ENCODE measurements at regions not wholly inside any gene's neighbourhood (a gene's known extent, or its start where the extent isn't known, plus 50 kb on each side); places are given as distances from the start of the nearest gene placed in this dataset.

DNA sequence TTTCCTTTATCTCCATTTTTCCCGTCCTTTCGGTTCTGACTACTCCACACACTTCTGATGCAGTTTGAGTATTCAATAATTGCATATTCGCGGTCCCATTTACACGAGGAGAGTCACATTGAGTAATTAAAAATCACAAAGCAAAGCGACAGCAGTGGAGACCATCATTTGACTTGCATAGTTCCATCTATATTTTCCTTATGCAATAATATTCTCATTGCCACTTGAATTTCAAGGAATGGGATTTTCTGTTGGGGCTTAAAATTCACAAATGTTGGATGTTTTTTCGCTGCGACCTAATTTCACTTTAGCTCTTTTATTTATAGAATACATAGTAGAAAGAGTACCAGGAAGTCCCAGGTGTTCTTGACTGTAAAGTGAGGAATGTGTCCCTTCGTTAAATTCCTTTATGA lies 186.8 kb downstream of the ZEB2 start:
- H3K4me1 ChIP-seq (ENCODE audit: control insufficient read depth in 1 of 2, insufficient read depth in 2 of 2, low read length in 2 of 2) = peaks cover 5 to 12% of the 10 kb centered on the region in 2 donors
- no peaks in the 10 kb centered on the region for H3K27me3 ChIP-seq (ENCODE audit: low read depth, low read length)
- peak overlapping the region; percentile 75 for H3K27ac ChIP-seq (ENCODE audit: low read length)
- H3K9me3 ChIP-seq (ENCODE audit: control insufficient read depth in 1 of 2, low read length in 2 of 2) = no peaks in the 10 kb centered on the region
- no peaks in the 10 kb centered on the region for H3K36me3 ChIP-seq (ENCODE audit: control insufficient read depth in 1 of 2, insufficient read depth in 2 of 2, low read length in 2 of 2)
- peak overlapping the region; percentile 68 to 75 for H3K4me3 ChIP-seq (ENCODE audit: low read depth in 1 of 2, low read length in 2 of 2)

DNA sequence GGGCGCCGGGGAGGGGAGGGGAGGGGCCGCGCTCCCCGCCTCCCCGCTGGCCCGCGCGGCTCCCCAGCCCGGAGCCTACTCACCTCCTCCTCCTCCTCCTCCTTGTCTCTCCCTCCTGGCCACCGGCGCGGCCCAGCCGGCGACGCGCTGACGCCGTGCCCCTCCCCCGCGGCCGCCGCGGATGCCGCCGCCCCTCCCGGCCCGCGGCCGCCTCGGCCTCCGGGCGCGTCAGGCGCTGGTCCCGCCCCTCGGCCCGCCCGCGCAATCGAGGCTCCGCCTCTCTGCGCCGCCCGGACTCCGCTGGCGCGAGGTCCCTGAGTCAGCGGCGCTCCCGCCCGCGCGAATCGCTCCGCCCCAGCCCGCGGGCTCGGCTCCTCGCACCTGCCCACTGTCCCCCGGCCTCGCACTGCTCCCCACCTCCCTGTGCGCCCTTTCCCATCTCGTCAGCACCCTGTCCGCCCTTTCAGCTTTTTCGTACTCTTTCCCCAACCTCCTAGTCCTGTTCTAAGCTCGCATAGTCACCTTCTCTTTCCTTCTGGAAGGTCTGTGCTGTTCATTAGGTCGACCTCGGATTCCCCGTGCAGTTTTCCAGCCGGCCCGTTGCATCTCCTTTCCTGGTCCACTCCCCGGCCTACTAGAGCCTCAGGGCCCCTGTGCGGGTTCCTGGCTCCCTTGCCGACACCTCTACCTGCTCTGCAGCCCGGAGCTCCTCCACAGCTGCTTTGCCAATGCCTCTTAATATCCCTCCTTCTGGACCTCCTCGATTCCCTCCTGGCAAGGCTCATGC lies 187.4 kb downstream of the ZEB2 start:
- Histone ChIP-seq H3K4me1 (ENCODE audit: control insufficient read depth in 1 of 2, insufficient read depth in 2 of 2, low read length in 2 of 2) (peaks cover 5 to 12% of the 10 kb centered on the region in 2 donors), H3K27me3 (ENCODE audit: low read depth, low read length) (no peaks in the 10 kb centered on the region), H3K36me3 (ENCODE audit: control insufficient read depth in 1 of 2, insufficient read depth in 2 of 2, low read length in 2 of 2) (no peaks in the 10 kb centered on the region)

DNA sequence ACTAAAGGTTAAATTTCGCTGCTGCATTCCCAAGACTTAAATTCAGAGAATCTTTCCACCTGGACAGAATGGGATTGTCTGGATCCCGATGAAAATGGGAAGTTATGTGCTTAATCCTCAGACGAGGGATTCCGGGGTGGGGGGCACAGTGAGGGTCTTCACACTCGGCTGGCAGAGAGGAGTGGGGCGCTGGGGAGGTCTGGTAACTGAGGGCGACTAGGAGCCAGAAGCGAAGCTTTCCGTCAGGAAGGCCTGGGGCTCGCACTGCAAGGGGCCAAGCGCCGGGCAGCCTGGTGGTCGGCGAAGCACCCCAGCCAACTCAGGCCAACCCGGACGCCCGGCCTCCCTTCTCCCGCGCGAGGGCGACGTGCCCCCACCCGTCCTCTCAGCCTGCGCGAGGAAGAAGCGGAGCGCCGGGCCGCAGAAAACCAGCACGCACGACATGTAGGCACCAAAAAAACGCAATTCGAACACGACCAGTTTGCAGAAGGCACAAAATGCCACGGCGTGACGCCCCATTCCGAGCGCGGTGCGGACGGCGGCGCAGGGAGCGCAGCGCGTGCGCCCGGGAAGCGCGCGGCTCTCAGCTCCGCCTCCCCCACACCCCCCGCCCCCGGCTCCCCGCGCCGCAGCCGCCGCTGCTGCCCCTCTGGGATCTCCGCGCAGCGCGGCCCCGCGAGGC lies 188.1 kb downstream of the ZEB2 start:
- H3K27me3 ChIP-seq (ENCODE audit: low read depth, low read length) = no peaks in the 10 kb centered on the region
- no peaks in the 10 kb centered on the region for H3K9me3 ChIP-seq (ENCODE audit: control insufficient read depth in 1 of 2, low read length in 2 of 2)
- peak overlapping the region; percentile 77 for H3K27ac ChIP-seq (ENCODE audit: low read length)
- peaks cover 5 to 12% of the 10 kb centered on the region in 2 donors for H3K4me1 ChIP-seq (ENCODE audit: control insufficient read depth in 1 of 2, insufficient read depth in 2 of 2, low read length in 2 of 2)
- no peaks in the 10 kb centered on the region for H3K36me3 ChIP-seq (ENCODE audit: control insufficient read depth in 1 of 2, insufficient read depth in 2 of 2, low read length in 2 of 2)
- H3K4me3 ChIP-seq (ENCODE audit: low read depth in 1 of 2, low read length in 2 of 2) = peak overlapping the region; percentile 85 to 93

More for the DNA sequence above, 187.4 kb downstream of the ZEB2 start:
- Histone ChIP-seq H3K27ac (ENCODE audit: low read length) (peak overlapping the region; percentile 75), H3K4me3 (ENCODE audit: low read depth in 1 of 2, low read length in 2 of 2) (peak overlapping the region; percentile 68 to 75), H3K9me3 (ENCODE audit: control insufficient read depth in 1 of 2, low read length in 2 of 2) (no peaks in the 10 kb centered on the region)

DNA sequence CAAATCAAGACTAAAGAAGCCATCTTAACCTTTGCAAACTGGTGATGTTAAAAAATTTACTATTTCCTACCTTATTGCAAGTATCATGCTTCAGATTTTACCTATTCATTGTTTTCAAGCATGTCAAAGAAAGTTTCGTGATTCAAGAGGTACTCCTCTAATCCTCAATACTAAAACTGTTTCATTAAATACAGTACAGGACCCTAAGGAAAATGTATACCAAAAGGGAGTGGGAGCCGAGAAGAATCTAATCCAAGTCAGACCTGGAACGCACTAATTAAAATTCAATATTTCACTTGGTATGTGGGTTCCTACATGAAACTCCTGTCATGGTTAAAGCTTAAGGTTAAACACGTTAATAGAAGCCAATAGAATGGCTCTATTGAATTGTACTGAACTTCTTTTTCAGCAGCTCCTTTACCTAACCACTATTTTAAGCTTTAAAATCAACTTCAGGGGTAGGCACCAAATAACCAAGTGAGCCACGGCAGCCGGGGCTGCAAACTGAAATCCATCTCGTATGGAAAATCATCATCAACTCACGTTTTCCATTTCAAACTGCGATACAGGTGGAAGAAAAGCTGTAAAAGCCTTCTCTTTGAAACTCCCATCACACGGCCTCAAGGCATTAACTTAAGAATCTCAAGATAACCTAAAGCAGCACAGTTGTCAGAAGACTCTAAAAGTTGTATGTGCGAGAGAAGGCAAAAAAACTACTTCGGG lies 188.8 kb downstream of the ZEB2 start:
- H3K9me3 ChIP-seq (ENCODE audit: control insufficient read depth in 1 of 2, low read length in 2 of 2) = no peaks in the 10 kb centered on the region
- H3K27ac ChIP-seq (ENCODE audit: low read length) = peak overlapping the region; percentile 77
- H3K36me3 ChIP-seq (ENCODE audit: control insufficient read depth in 1 of 2, insufficient read depth in 2 of 2, low read length in 2 of 2) = no peaks in the 10 kb centered on the region
- H3K4me1 ChIP-seq (ENCODE audit: control insufficient read depth in 1 of 2, insufficient read depth in 2 of 2, low read length in 2 of 2) = peaks cover 5 to 12% of the 10 kb centered on the region in 2 donors
- H3K27me3 ChIP-seq (ENCODE audit: low read depth, low read length) = no peaks in the 10 kb centered on the region
- H3K4me3 ChIP-seq (ENCODE audit: low read depth in 1 of 2, low read length in 2 of 2) = peak overlapping the region; percentile 85 to 93

DNA sequence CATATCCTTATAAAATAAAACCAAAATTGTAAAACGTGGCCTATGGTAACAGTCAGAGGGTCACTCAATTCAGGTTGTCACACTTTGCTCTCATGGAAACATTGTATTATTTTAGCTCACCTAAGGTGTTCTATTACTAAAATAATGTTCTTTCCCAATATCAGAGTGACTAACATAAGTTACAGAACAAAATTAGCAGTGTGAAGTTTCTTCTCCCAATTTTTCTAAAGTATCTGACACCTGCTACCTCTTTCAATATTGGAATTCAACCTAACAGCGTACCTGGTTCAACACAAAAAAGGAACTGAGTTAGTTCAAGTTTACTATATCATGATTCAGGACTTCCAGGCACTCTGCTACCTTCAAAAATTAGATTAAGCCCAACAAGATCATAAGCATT lies 190.4 kb downstream of the ZEB2 start:
- Histone ChIP-seq H3K9me3 (ENCODE audit: control insufficient read depth in 1 of 2, low read length in 2 of 2) (no peaks in the 10 kb centered on the region), H3K27me3 (ENCODE audit: low read depth, low read length) (no peaks in the 10 kb centered on the region), H3K36me3 (ENCODE audit: control insufficient read depth in 1 of 2, insufficient read depth in 2 of 2, low read length in 2 of 2) (no peaks in the 10 kb centered on the region), H3K27ac (ENCODE audit: low read length) (no peak overlapping the region), H3K4me3 (ENCODE audit: low read depth in 1 of 2, low read length in 2 of 2) (no peak overlapping the region), H3K4me1 (ENCODE audit: control insufficient read depth in 1 of 2, insufficient read depth in 2 of 2, low read length in 2 of 2) (peaks cover 5 to 12% of the 10 kb centered on the region in 2 donors)

DNA sequence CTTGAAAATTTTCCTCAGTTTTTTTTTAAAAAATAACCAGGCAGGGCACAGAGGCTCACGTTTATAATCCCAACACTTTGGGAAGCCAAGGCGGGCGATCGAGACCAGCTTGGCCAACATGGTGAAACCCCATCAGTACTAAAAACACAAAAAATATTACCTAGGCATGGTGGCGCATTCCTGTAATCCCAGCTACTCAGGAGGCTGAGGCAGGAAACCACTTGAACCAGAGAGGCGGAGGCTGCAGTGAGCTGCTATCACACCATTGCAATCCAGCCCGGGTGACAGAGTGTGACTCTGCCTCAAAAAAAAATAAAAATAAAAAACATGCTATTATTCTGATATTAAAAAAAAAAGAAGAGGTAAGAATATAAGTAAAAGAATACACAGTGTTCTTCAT lies 191.0 kb downstream of the ZEB2 start:
- no peaks in the 10 kb centered on the region for H3K36me3 ChIP-seq (ENCODE audit: control insufficient read depth in 1 of 2, insufficient read depth in 2 of 2, low read length in 2 of 2)
- peaks cover 5 to 12% of the 10 kb centered on the region in 2 donors for H3K4me1 ChIP-seq (ENCODE audit: control insufficient read depth in 1 of 2, insufficient read depth in 2 of 2, low read length in 2 of 2)
- no peak overlapping the region for H3K4me3 ChIP-seq (ENCODE audit: low read depth in 1 of 2, low read length in 2 of 2)
- H3K9me3 ChIP-seq (ENCODE audit: control insufficient read depth in 1 of 2, low read length in 2 of 2) = no peaks in the 10 kb centered on the region
- no peak overlapping the region for H3K27ac ChIP-seq (ENCODE audit: low read length)
- H3K27me3 ChIP-seq (ENCODE audit: low read depth, low read length) = no peaks in the 10 kb centered on the region

DNA sequence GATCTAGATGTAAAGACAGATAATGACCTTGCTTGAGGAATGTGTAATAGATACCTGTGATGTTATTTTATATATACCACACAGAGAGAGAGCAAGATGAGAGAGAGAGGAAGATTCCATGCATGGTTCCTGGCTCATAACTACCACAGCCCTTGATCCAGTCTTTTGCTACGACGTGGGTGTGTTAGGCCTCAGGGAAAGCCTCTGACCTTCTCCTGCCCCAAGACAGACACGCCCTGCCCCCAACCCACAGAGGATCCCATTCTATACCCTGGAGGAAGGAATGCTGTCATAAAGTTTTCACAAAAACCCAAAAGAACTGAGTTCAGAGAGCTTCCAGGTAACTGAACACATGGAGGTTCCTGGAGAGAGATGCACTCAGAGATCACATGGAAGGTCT lies 193.1 kb downstream of the ZEB2 start:
- Histone ChIP-seq H3K9me3 (ENCODE audit: control insufficient read depth in 1 of 2, low read length in 2 of 2) (no peaks in the 10 kb centered on the region), H3K4me3 (ENCODE audit: low read depth in 1 of 2, low read length in 2 of 2) (no peak overlapping the region)

DNA sequence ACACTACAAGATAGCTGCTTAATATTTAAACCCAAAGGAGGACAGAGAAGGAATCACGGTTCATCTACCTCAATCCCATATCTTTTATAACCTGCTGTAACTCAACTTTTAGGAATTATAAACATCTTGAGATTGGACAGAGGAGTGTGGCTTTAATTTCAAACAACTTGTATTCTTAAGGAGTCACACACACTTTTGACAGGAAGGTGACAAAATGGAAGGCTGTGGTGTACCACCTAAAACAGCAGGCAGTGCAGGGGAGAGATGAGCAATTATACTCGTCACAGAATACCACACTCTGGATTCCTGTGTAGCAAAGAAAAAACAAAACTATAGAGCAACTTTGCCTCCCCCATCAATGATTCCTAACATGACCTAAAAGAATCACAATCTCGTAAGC lies 194.8 kb downstream of the ZEB2 start:
- H3K9me3 ChIP-seq (ENCODE audit: control insufficient read depth in 1 of 2, low read length in 2 of 2) = no peaks in the 10 kb centered on the region
- no peak overlapping the region for H3K27ac ChIP-seq (ENCODE audit: low read length)
- H3K4me1 ChIP-seq (ENCODE audit: control insufficient read depth in 1 of 2, insufficient read depth in 2 of 2, low read length in 2 of 2) = no peaks in the 10 kb centered on the region
- no peak overlapping the region for H3K4me3 ChIP-seq (ENCODE audit: low read depth in 1 of 2, low read length in 2 of 2)
- no peaks in the 10 kb centered on the region for H3K27me3 ChIP-seq (ENCODE audit: low read depth, low read length)
- H3K36me3 ChIP-seq (ENCODE audit: control insufficient read depth in 1 of 2, insufficient read depth in 2 of 2, low read length in 2 of 2) = no peaks in the 10 kb centered on the region

More for the DNA sequence above, 193.1 kb downstream of the ZEB2 start:
- Histone ChIP-seq H3K27me3 (ENCODE audit: low read depth, low read length) (no peaks in the 10 kb centered on the region), H3K36me3 (ENCODE audit: control insufficient read depth in 1 of 2, insufficient read depth in 2 of 2, low read length in 2 of 2) (no peaks in the 10 kb centered on the region), H3K4me1 (ENCODE audit: control insufficient read depth in 1 of 2, insufficient read depth in 2 of 2, low read length in 2 of 2) (peaks cover 5 to 9% of the 10 kb centered on the region in 2 donors), H3K27ac (ENCODE audit: low read length) (no peak overlapping the region)

DNA sequence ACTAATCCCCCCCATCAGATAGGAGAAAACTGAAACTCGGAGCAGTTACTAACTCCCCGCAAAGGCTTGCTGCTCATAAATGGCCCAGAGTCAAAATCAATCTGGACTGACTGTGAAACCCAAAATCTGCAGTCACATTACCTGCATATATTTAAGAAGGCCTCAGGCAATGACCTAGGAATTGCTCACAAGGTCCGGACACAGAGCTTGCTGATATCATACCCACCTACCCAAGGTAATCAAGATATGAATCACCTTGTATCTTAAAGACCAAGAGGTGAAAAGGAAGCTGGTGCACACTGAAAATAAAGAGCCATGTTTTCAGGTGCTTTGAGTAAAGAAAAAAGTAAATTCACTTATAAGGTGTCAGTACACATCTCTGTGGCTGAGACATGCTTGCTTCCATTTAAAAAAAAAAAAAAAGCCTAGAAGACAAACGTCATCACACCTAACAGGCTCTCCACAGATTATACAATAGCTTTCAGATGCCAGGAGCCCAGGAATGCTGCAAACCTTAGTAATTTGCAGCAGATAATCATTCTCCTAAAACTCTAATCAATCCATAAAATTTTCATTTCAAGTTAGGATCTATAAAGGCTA lies 195.4 kb downstream of the ZEB2 start:
- Histone ChIP-seq H3K4me1 (ENCODE audit: control insufficient read depth in 1 of 2, insufficient read depth in 2 of 2, low read length in 2 of 2) (no peaks in the 10 kb centered on the region), H3K9me3 (ENCODE audit: control insufficient read depth in 1 of 2, low read length in 2 of 2) (no peaks in the 10 kb centered on the region), H3K4me3 (ENCODE audit: low read depth in 1 of 2, low read length in 2 of 2) (no peak overlapping the region), H3K27ac (ENCODE audit: low read length) (no peak overlapping the region), H3K36me3 (ENCODE audit: control insufficient read depth in 1 of 2, insufficient read depth in 2 of 2, low read length in 2 of 2) (no peaks in the 10 kb centered on the region), H3K27me3 (ENCODE audit: low read depth, low read length) (no peaks in the 10 kb centered on the region)

DNA sequence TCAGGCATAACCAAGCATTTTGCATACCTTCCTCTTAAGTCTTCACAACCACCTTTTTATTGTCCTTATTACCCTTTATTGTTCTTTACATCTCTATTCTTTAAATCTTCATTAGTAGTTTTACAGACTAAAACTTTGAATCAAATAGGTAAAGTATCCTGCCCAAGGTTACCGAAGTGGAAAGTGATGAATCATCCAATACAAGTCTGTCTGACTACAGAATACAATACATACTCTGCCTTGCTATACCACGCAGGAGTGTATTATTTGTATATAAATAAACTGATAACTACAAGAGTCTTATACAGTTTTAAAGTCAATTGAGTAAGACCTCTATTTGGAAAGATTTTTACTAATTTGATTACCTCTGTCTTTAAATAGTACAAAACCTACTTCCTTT lies 196.0 kb downstream of the ZEB2 start:
- H3K9me3 ChIP-seq (ENCODE audit: control insufficient read depth in 1 of 2, low read length in 2 of 2) = no peaks in the 10 kb centered on the region
- no peaks in the 10 kb centered on the region for H3K27me3 ChIP-seq (ENCODE audit: low read depth, low read length)
- H3K36me3 ChIP-seq (ENCODE audit: control insufficient read depth in 1 of 2, insufficient read depth in 2 of 2, low read length in 2 of 2) = no peaks in the 10 kb centered on the region
- H3K4me1 ChIP-seq (ENCODE audit: control insufficient read depth in 1 of 2, insufficient read depth in 2 of 2, low read length in 2 of 2) = no peaks in the 10 kb centered on the region
- no peak overlapping the region for H3K4me3 ChIP-seq (ENCODE audit: low read depth in 1 of 2, low read length in 2 of 2)
- no peak overlapping the region for H3K27ac ChIP-seq (ENCODE audit: low read length)

DNA sequence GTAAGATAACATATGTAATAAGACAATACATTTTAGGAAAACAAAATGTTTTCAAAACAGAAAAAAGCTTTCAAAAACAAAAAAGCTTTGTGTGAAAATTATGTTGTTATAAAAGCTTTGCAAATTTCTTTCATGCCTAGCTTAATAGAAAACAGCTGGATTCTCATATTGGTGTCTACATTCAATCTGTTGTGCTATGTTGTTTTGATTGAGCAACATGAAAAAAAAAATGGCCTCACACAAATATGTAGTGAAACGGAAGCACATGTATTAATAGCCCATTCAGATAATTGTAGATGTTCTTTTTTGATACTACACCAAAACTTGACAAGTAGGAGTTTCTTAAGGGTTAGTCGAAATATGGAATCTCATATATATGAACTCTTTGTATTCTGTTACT lies 197.5 kb downstream of the ZEB2 start:
- no peaks in the 10 kb centered on the region for H3K9me3 ChIP-seq (ENCODE audit: control insufficient read depth in 1 of 2, low read length in 2 of 2)
- H3K36me3 ChIP-seq (ENCODE audit: control insufficient read depth in 1 of 2, insufficient read depth in 2 of 2, low read length in 2 of 2) = no peaks in the 10 kb centered on the region
- no peaks in the 10 kb centered on the region for H3K27me3 ChIP-seq (ENCODE audit: low read depth, low read length)
- H3K4me3 ChIP-seq (ENCODE audit: low read depth in 1 of 2, low read length in 2 of 2) = no peak overlapping the region
- H3K27ac ChIP-seq (ENCODE audit: low read length) = no peak overlapping the region
- H3K4me1 ChIP-seq (ENCODE audit: control insufficient read depth in 1 of 2, insufficient read depth in 2 of 2, low read length in 2 of 2) = no peaks in the 10 kb centered on the region
